ENCODE measurements at regions not wholly inside any gene's neighbourhood (a gene's known extent, or its start where the extent isn't known, plus 50 kb on each side); places are given as distances from the start of the nearest gene placed in this dataset.

DNA sequence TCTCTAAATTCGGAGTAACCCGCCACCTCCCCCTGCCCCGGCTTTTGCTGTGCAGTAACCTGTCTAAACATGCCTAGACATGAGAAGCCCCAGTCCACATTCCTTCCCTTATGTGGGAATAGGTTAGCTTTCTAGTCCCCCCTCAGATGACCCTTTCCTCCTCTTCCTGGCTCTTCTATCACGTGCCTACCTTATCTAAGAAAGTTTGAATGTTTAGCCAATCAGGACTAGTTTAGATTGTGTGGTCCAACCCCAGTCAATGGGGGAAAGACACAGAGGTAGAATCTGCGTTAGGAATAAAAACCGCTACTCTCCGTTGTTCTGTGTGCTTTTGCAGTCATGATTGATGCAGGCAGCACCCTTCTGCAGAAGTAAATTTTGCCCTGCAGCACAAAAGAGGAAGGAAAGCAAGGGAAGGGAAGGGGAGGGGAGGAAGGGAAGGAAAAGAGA is 69.0 kb upstream of the CD93 start:
- TF ChIP-seq POLR2A (IDR thresholded peaks at IDR 0.05), result peak in 1 of 4 donors; percentile 32
- TF ChIP-seq CTCF (IDR thresholded peaks at IDR 0.05), result no peak
- TF ChIP-seq EP300 (IDR thresholded peaks at IDR 0.05), result no peak
- no peak for TF ChIP-seq POLR2AphosphoS5 (IDR thresholded peaks at IDR 0.05)
